Astrocyte of the spinal cord (primary cell): ENCODE measurements at regions not wholly inside any gene's neighbourhood (a gene's known extent, or its start where the extent isn't known, plus 50 kb on each side); places are given as distances from the start of the nearest gene placed in this dataset.

ENCODE experiments used
- DNase-seq: peaks from one replicate; pipeline ENCODE4 v3.0.0; 2011; ENCODE audit warnings: low read depth, low spot score
- H3K4me3 ChIP-seq: 2 replicates; pipeline ENCODE4 v1.5.1; 2011; ENCODE audit warnings: low read depth, mild to moderate bottlenecking, low read length, moderate library complexity
- in situ Hi-C: cut with HindIII; loops from 2 replicates; pipeline ENCODE4 v1.10.0; 2017; ENCODE audit warnings: low sequenced_read_pairs
- TF ChIP-seq, protein P1 (sequence below): IDR thresholded peaks from 2 replicates; pipeline ENCODE4 v1.5.1; 2012; ENCODE audit warnings: low read depth, mild to moderate bottlenecking, low read length, inconsistent platforms

DNA sequence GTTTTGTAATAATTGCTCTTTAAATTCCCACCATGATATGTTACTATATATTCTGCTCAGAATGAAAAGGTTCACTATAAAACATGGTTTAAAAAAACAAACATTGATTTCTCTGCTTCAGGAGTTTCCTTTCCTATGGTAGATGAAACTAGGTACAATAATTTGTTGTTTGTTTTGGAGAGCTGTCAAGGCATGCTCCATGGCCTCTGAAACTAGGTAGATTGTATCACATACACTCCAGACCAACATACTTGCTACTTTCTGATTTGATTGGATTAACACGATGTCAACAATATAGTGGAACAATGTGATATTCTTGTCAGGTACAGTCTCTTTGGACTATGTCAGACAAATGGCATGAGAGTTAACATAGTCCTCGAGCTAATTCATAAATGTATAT is 452.7 kb upstream of the CDH9 start:
- TF ChIP-seq, protein P1, sequence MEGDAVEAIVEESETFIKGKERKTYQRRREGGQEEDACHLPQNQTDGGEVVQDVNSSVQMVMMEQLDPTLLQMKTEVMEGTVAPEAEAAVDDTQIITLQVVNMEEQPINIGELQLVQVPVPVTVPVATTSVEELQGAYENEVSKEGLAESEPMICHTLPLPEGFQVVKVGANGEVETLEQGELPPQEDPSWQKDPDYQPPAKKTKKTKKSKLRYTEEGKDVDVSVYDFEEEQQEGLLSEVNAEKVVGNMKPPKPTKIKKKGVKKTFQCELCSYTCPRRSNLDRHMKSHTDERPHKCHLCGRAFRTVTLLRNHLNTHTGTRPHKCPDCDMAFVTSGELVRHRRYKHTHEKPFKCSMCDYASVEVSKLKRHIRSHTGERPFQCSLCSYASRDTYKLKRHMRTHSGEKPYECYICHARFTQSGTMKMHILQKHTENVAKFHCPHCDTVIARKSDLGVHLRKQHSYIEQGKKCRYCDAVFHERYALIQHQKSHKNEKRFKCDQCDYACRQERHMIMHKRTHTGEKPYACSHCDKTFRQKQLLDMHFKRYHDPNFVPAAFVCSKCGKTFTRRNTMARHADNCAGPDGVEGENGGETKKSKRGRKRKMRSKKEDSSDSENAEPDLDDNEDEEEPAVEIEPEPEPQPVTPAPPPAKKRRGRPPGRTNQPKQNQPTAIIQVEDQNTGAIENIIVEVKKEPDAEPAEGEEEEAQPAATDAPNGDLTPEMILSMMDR: no peak
- H3K4me3 ChIP-seq: no peak overlapping the region
- DNase-seq: no peak
- in situ Hi-C loops: no loop called here

DNA sequence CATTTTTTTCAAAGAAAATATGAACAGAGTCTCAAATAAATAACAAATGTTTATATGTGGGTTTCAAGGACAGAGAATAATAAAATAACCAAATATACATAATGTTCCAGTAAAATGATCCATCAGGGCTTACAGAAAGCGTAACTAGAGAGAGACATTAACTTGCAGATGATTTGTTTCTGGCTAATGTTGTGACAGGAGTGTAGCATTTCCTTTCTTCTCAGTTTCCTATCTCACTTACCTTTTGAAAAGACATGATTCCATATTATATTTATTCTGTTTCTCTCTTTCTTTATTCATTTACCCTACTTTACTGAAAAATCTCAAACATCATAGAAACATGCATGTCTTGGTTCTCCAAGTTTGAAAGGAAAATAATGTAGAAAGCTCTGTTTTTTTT is 451.3 kb upstream of the CDH9 start:
- DNase-seq: no peak
- in situ Hi-C loops: no loop called here
- TF ChIP-seq, protein P1: no peak
- H3K4me3 ChIP-seq: no peak overlapping the region

DNA sequence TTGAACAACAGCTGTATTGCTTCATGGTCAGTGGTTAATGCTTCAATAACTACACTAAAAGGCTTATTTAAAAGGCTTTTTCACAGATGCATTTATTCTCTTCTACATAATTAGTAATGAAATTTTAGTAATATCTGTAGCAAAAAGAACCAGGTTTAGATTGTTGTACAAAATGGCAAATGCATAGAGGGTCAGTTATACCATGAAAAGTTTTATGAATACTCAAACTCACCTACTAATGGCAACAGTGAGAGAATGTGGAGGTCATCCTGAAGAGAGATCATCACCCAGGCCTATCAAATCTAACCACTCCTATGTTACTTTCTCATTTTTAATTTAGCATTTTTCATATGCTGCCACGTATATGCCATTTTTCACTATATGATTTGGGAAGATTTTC is 444.3 kb upstream of the CDH9 start:
- no peak for DNase-seq
- no peak overlapping the region for H3K4me3 ChIP-seq
- in situ Hi-C loops: no loop called here
- TF ChIP-seq, protein P1: no peak

DNA sequence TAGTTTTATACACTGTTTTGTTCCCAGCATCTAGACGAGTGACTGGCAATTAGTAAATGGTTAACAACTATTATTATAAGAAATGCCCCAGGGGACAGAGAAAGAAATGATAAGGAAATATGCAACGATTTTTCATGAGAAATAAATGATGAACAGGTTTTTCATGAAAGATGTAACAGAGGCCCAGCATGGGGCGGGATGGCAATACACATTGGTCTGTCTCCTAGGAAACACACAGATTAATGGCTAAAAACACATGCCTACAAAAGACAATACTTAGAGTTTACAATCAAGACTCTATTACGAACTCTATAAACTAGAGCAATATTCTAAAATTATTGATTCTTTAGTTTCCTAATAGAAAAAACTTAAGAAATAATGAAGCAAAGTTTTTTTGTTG is 441.5 kb upstream of the CDH9 start:
- H3K4me3 ChIP-seq: no peak overlapping the region
- DNase-seq: no peak
- in situ Hi-C loops: no loop called here
- TF ChIP-seq, protein P1: no peak

DNA sequence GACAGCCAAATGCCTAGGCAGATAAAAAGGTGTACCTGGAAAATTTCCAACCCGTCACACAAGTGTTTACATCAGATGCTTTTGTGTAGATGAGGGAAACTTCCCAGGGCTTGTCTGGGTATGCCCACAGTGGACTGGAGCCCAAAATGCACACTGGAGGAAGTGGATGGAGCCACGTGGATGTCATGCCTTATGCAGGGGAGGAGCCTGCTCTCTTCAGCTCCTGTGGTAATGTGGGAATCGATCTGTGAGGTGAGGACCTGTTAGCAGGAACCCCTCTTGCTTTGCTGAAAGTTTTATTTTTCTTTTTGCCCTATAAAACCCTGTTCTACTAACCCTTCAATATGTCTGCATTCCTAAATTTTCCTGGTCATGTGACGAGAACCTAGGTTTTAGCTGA is 439.2 kb upstream of the CDH9 start:
- TF ChIP-seq, protein P1: no peak
- in situ Hi-C loops: no loop called here
- DNase-seq: no peak
- no peak overlapping the region for H3K4me3 ChIP-seq

DNA sequence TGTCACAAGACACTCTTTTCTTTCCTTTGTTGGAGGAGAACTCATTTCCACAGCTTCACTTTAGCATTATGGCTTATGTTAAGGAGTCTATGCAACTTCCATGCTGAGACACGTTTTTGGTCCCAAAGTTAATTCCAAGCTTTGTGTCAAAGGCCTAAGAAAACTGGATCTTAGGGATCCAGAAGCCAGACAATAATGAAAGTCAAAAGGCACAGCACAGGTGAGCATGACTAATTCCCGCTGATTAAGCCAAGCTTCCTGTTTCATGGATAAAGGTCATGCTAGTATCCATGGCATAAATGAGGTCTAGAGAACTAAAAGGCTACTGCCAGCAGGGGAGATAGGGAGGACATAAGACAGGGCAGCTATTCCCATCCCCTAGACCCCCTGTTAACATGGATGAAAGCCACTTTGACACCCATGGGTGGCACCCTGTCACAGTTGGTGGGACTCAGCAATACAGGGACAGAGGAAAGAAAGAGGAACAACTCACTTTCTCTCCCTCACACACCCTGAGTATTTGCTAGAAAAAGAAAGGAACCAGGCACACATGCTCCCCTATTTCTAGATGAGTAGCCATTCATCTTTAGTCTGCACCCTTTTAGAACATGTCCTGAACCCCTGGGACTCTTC is 438.1 kb upstream of the CDH9 start:
- no peak for DNase-seq
- in situ Hi-C loops: no loop called here
- no peak overlapping the region for H3K4me3 ChIP-seq
- TF ChIP-seq, protein P1: no peak

DNA sequence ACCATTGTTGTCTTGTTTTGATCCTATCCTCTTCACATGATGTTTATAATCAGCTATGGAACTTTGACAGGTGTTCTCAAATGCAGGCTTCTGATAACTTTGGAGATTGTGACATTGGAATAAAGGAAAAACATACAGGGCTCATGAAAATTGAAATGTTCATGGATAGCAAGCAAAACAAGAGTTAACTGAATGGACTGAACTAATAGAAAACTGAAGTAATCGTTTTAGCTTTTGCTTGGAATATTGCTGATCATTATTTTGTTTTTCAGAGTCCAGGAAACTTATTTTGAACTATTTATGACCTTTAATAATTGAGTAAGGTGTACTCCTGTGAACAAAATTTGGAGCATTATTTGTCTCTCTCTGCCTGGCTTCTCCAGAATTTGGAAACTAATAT is 436.7 kb upstream of the CDH9 start:
- in situ Hi-C loops: no loop called here
- no peak overlapping the region for H3K4me3 ChIP-seq
- DNase-seq: no peak
- TF ChIP-seq, protein P1: no peak
